Spleen (tissue), 11 donors: ENCODE measurements at regions not wholly inside any gene's neighbourhood (a gene's known extent, or its start where the extent isn't known, plus 50 kb on each side); places are given as distances from the start of the nearest gene placed in this dataset.

Experiments
- DNase-seq: peaks from one replicate; pipeline ENCODE4 v3.0.0-alpha.2; 2020
- H3K27ac ChIP-seq, 8 donors: fragments of 200-600 bp; sonication (generic) in 7 of 8; 1 replicate in 4 of 8; 2 replicates in 4 of 8; pipeline versions ENCODE4 v1.5.0 to v1.8.0; 2016 to 2021; ENCODE audit warnings: inconsistent platforms in 4 of 8, mild to moderate bottlenecking in 4 of 8, moderate library complexity in 1 of 8
- H3K27me3 ChIP-seq, 7 donors: fragments of 200-600 bp; sonication (generic) in 6 of 7; replicated peaks in 1 of 7; 1 replicate in 4 of 7; 2 replicates in 3 of 7; pipeline versions ENCODE4 v1.5.0 to v1.8.0; 2016 to 2021; ENCODE audit warnings: inconsistent platforms in 3 of 7, mild to moderate bottlenecking in 1 of 7
- H3K36me3 ChIP-seq, 6 donors: fragments of 200-600 bp; sonication (generic) in 5 of 6; 1 replicate in 4 of 6; 2 replicates in 2 of 6; pipeline versions ENCODE4 v1.5.0 to v1.8.0; 2016 to 2021; ENCODE audit warnings: inconsistent platforms in 2 of 6
- H3K4me1 ChIP-seq, 6 donors: fragments of 200-600 bp; sonication (generic) in 5 of 6; 1 replicate in 3 of 6; 2 replicates in 3 of 6; pipeline versions ENCODE4 v1.5.0 to v1.8.0; 2016 to 2021; ENCODE audit warnings: inconsistent platforms in 3 of 6
- H3K4me3 ChIP-seq, 8 donors: fragments of 200-600 bp; sonication (generic) in 7 of 8; 1 replicate in 4 of 8; 2 replicates in 4 of 8; pipeline versions ENCODE4 v1.5.0 to v1.8.0; 2016 to 2021; ENCODE audit warnings: inconsistent platforms in 4 of 8, mild to moderate bottlenecking in 4 of 8, moderate library complexity in 2 of 8
- H3K9me3 ChIP-seq, 8 donors: fragments of 200-600 bp; sonication (generic) in 7 of 8; 1 replicate in 4 of 8; 2 replicates in 4 of 8; pipeline versions ENCODE4 v1.5.0 to v1.8.0; 2016 to 2021; ENCODE audit warnings: inconsistent platforms in 4 of 8
- CTCF ChIP-seq, 11 experiments: fragments of 200-600 bp in 7 of 11; fragments of 450-650 bp in 4 of 11; sonication (generic) in 4 of 11; IDR thresholded peaks in 8 of 11; conservative IDR thresholded peaks in 3 of 11; 1 replicate in 7 of 11; 2 replicates in 4 of 11; pipeline versions ENCODE4 v1.4.0 to v1.8.0; 2016 to 2021; ENCODE audit warnings: antibody characterized with exemption in 11 of 11, inconsistent platforms in 4 of 11, mild to moderate bottlenecking in 1 of 11
- POLR2A ChIP-seq, 3 donors: fragments of 450-650 bp; IDR thresholded peaks; one replicate each; pipeline ENCODE4 v1.5.1; 2017; ENCODE audit warnings: antibody characterized with exemption in 3 of 3, mild to moderate bottlenecking in 1 of 3
- POLR2AphosphoS5 ChIP-seq, 3 donors: sonication (generic); formaldehyde crosslinking; IDR thresholded peaks; one replicate each; pipeline ENCODE4 v1.5.1; 2017; ENCODE audit warnings: antibody characterized with exemption in 3 of 3
- WGBS, 5 donors: extraction: QIAGEN DNeasy Blood & Tissue Kit in 3 of 5; methylation state at CpG; one replicate each; pipeline versions ENCODE4 v1.1.5 to v1.1.7; 2013 to 2018; 5-methylcytosine and 5-hydroxymethylcytosine counted together
- intact Hi-C: fragments of 100-400 bp; cut with DNase I; formaldehyde crosslinking; loops from one replicate; pipeline ENCODE4 v1.15.0; 2023; ENCODE audit warnings: low total_unique reads
- donor health status: healthy with polysubstance abuse.
- donor health status: DM: no; HTN: no; CAD: no; lungs with moderate emphysema.
- donor health status: DM: no; HTN: no; CAD: no.
- donor health status: Bipolar disorder and iron deficiency.
- donor health status: healthy.
- donor health status: DM: no; HTN: no; CAD: no.
- donor health status: DM: yes; HTN: yes; CAD: no.

DNA sequence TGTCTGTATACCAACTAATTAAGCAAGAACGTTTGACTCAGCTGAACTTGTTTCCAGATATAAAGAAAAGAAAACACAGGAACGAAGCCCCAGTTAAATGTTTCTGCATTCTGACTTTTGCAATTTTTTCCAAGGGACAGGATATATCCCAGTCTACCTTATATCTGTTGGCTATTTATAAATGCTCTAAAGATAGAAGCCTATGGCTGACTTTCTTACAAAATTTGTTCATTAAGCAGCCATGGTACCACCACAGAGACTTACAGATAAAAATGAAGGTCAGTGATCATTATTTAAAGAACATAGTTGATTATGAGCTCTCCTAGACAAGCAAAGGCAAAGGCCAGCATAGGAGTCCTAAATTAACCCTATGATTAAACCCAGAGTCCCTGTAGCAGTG lies 462.7 kb upstream of the SPHKAP start:
- TF ChIP-seq POLR2AphosphoS5 (IDR thresholded peaks at IDR 0.05) = no peak
- no peak for TF ChIP-seq CTCF (IDR thresholded peaks at IDR 0.05 in 8 of 11, conservative IDR thresholded peaks at IDR 0.05 in 3 of 11)
- TF ChIP-seq POLR2A (IDR thresholded peaks at IDR 0.05) = no peak
- DNase-seq = no peak
- no peaks in the 10 kb centered on the region for H3K9me3 ChIP-seq
- whole genome bisulfite sequencing, 5 donors = 63 to 81% (median 70%) methylated on average over 2 of the region's 2 CpGs
- H3K36me3 ChIP-seq = no peaks in the 10 kb centered on the region
- intact Hi-C loops = no loop called here
- no peaks in the 10 kb centered on the region for H3K4me1 ChIP-seq
- no peak overlapping the region for H3K4me3 ChIP-seq
- no peak overlapping the region for H3K27ac ChIP-seq
- H3K27me3 ChIP-seq = no peaks in the 10 kb centered on the region

DNA sequence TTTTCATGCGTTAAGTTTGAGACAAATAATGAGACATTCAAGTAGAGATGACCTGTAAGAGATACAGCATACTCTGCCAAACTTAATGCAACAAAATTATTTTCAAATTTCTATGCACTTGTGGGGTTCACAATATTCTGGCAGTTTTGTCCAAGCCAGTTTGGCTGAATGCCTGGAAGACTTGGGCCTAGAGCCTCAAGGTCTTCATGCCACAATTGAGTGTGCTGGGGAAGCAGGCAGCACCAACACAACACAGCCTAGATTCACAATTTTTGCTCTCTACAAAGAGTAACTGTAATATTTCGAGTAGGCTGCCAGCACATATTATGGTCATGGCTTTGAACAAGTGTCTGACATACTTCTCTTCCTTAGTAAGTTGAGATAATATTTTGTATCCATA lies 461.4 kb upstream of the SPHKAP start:
- no peak for DNase-seq
- TF ChIP-seq POLR2AphosphoS5 (IDR thresholded peaks at IDR 0.05) (no peak), POLR2A (IDR thresholded peaks at IDR 0.05) (no peak), CTCF (IDR thresholded peaks at IDR 0.05 in 8 of 11, conservative IDR thresholded peaks at IDR 0.05 in 3 of 11) (no peak)
- WGBS, 5 donors = 71 to 84% (median 79%) methylated on average over 2 of the region's 2 CpGs
- Histone ChIP-seq H3K9me3 (no peaks in the 10 kb centered on the region), H3K27me3 (no peaks in the 10 kb centered on the region), H3K27ac (no peak overlapping the region), H3K36me3 (no peaks in the 10 kb centered on the region), H3K4me1 (no peaks in the 10 kb centered on the region), H3K4me3 (no peak overlapping the region)
- intact Hi-C loops = no loop called here

DNA sequence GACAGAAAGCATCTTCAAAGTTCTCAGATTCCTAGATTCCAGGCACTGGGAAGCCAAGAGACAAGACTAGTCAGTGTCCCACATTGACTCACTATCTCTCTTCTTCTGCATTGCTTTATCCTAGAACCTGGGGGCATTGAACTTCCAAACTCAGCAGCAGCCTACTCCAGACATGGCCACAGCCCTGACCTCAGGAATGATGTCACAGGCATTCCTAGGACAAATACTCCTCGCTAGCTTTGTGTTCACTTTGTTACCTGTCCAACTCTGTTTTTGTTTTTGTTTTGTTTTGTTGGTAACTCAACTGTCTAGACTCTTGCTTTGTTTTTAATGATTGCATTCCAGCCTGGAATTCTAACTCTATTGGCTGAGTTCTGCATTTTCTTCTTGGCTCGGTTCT lies 449.3 kb upstream of the SPHKAP start:
- H3K4me3 ChIP-seq = no peak overlapping the region
- intact Hi-C loops = no loop called here
- WGBS, 5 donors = 63 to 80% (median 75%) methylated on average over 2 of the region's 2 CpGs
- no peaks in the 10 kb centered on the region for H3K4me1 ChIP-seq
- no peak for DNase-seq
- H3K9me3 ChIP-seq = peaks cover 0 to 5% (median 0%) of the 10 kb centered on the region in 8 donors
- no peaks in the 10 kb centered on the region for H3K36me3 ChIP-seq
- no peak overlapping the region for H3K27ac ChIP-seq
- TF ChIP-seq POLR2AphosphoS5 (IDR thresholded peaks at IDR 0.05) (no peak), CTCF (IDR thresholded peaks at IDR 0.05 in 8 of 11, conservative IDR thresholded peaks at IDR 0.05 in 3 of 11) (no peak), POLR2A (IDR thresholded peaks at IDR 0.05) (no peak)
- no peaks in the 10 kb centered on the region for H3K27me3 ChIP-seq

- Histone ChIP-seq H3K27ac (no peak overlapping the region), H3K9me3 (peaks cover 0 to 5% (median 0%) of the 10 kb centered on the region in 8 donors), H3K4me1 (no peaks in the 10 kb centered on the region), H3K4me3 (no peak overlapping the region), H3K27me3 (no peaks in the 10 kb centered on the region), H3K36me3 (no peaks in the 10 kb centered on the region)
- no peak for DNase-seq
- TF ChIP-seq CTCF (IDR thresholded peaks at IDR 0.05 in 8 of 11, conservative IDR thresholded peaks at IDR 0.05 in 3 of 11) (no peak), POLR2A (IDR thresholded peaks at IDR 0.05) (no peak), POLR2AphosphoS5 (IDR thresholded peaks at IDR 0.05) (no peak)
- intact Hi-C loops = no loop called here
- WGBS, 5 donors = 46 to 71% (median 68%) methylated on average over 1 of the region's 1 CpG
Observed at GRCh38 chr2:228629251-228629650, 447.8 kb upstream of the SPHKAP start.
